ENCODE measurements at regions not wholly inside any gene's neighbourhood (a gene's known extent, or its start where the extent isn't known, plus 50 kb on each side); places are given as distances from the start of the nearest gene placed in this dataset.
A peak's percentile ranks its signal among the peaks of the same experiment; 100 is the strongest.

- Histone ChIP-seq H3K27ac (no peak overlapping the region), H3K4me3 (no peak overlapping the region)
These were observed 1825.1 kb upstream of the IGFBP7 start for GRCh38 chr4:58935332-58935731.

DNA sequence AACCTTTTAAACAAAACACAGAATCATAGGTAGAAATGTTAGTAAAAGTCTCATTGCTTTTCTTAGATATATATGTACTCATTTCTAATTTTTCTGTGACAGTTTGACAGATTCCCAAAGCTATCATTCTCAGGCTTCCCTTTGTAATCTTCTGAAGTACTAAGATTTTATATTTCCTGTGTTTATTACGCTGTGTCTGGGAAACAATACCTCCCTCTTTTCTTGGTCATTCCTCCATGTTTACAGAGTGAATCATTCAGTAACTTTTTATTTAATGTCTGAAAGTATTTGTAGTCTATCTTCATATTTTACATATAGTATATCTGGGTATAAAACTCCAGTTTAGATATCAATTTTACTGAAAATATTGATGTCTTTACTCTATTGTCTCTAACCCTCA is 1826.3 kb upstream of the IGFBP7 start:
- no peak overlapping the region for H3K4me3 ChIP-seq
- no peak overlapping the region for H3K27ac ChIP-seq

DNA sequence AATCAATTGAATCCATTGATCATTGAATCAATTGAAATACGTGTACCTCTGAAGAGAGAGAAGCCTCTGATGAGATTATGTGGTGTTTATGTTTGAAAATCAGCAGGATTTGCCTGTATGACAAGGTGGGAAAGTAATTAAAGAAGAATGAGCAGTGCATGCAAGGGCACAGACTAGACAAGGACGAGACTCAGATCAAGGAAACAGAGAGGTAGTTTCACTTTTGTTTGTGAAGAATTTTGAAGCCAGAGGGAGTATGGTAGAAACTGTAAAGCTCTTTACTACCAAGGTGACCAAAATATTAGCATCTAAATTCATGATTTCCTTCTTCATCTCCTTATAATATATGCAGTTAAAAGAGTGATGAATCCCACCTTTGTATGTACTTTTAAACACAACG is 1830.0 kb upstream of the IGFBP7 start:
- H3K4me3 ChIP-seq: peak overlapping the region in 1 of 7 experiments; percentile 4
- no peak overlapping the region for H3K27ac ChIP-seq

- H3K4me3 ChIP-seq: no peak overlapping the region
- H3K27ac ChIP-seq: no peak overlapping the region
These were observed 1831.1 kb upstream of the IGFBP7 start for GRCh38 chr4:58941286-58941685.

DNA sequence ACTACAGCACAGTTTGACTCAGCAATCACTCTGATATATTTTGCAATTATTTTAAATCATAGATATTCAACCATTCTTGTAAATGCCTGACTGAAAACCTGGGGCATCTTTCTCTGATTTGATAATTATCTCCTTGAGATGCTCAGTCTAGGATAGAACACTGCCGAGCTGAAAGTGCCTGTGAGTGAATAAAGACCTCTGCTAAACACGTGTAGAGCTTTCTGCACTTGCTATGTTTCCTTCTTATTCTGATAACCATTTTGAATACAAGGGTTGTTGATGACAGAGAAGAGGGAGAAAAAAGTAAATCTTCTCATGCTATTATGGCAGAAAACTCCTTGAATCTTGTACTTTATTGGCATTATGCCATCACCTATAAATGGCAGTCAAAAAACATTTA is 1843.4 kb upstream of the IGFBP7 start:
- Histone ChIP-seq H3K4me3 (no peak overlapping the region), H3K27ac (no peak overlapping the region)

DNA sequence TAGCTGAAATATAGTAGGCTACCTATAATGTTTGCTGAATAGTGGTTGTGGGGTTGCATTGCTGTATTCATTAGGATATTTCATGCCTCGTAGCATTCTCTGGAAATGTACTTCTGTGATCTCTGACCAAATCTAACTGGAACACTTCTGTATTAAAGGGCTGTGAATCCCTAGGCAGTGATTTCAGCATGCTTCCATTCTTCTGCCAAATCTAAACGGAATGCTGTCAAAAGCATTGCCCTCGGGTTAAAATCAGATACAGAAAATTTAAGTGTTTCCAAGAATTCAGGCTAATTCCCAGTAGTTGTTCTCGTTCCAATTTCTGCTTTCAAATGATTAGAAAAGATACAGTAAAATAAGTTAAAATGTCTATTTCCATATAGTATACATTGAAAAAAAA is 1847.5 kb upstream of the IGFBP7 start:
- H3K4me3 ChIP-seq: no peak overlapping the region
- no peak overlapping the region for H3K27ac ChIP-seq

DNA sequence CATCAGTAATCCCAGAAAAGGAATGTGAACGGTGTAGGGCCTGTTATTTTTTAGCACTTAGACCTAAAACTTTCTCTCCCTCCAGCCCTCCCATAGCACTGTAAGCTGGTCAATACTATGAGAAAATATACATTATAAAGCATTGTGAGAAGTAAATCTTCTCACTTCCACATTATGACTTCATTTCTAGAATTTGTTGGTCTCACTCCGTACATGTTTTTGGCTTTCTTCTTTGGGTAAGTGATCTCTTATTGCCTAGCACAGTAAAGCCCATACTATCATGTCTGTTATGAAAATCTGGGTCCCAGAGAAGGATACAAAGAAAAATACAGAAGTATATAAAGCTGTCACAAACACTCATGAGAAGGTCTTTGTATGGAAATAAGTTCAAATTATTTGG is 1851.1 kb upstream of the IGFBP7 start:
- no peak overlapping the region for H3K27ac ChIP-seq
- no peak overlapping the region for H3K4me3 ChIP-seq

- no peak overlapping the region for H3K4me3 ChIP-seq
- no peak overlapping the region for H3K27ac ChIP-seq
These were observed 1851.7 kb upstream of the IGFBP7 start for GRCh38 chr4:58961925-58962324.

DNA sequence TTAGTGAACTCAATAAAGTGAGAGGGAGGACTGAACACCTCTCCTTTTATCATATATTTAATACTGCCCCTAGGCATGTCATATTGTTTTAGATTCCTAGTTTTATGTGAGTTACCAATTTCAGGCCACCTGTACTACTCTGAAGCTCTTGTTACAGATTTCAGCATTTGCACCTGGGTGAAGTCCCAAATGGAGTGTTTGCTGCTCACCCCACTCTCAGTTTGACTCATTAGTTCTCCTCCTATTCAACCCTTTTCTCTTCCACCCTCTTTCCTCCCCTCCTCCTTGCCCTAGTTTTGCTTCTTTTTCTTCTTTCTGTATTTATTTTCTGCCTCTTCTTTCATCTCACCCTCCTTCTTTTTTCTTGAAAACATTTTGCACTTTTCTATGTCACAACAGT is 1852.2 kb upstream of the IGFBP7 start:
- no peak overlapping the region for H3K27ac ChIP-seq

DNA sequence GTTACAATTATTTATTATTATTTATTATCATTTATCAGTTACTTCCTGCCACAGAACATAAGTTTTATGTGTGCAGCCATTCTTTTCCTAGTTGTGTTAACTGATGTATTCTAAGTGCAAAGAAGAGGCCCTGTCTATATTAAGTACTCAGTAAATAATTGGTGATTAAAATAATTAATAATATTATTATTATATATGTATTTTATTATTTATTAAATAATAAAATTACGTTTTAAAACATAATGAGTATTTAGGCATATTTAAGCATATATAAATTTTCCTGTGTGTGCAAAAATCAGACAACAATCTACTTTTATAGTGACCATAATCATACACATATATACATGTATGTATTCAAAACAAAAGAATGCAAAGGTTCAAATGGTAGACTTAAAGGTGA is 1871.6 kb upstream of the IGFBP7 start:
- Histone ChIP-seq H3K27ac (no peak overlapping the region), H3K4me3 (no peak overlapping the region)

More for the DNA sequence above, 1852.2 kb upstream of the IGFBP7 start:
- no peak overlapping the region for H3K4me3 ChIP-seq

DNA sequence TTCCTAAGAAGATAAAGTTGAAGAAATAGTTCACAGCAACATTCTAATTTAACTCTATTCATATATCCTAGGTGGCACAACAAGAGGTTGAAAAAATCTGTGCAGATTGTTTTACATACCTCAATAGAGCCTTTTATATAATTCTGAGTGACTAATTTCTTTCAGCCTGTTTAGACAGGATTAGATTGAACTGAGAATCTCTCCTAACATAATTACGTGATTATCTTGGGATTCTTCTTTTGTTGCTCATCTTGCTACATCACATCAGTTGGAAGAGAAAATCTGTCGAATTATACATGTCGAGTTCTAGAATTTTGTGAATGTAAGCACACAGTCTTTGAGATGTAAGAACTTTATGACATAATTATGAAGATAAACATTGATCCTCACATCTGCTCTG is 1873.7 kb upstream of the IGFBP7 start:
- Histone ChIP-seq H3K27ac (no peak overlapping the region), H3K4me3 (no peak overlapping the region)

DNA sequence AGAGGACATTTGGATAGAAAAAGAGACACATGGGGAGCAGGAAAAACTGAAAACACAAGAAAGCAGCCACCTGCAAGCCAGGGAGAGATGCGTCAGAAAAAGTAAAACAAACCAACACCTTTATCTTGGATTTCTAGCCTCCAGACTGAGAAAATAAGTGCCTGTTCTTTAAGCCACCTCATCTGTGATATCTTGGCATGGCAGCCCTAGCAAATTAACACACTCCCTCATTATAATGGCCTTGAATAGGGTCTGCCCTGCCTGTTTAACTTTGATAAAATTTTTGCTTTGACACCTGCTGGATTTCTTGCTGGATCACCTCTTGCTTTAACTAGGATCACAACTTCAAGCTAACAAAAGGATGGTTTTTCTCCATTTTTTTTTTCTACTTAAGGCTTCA is 1892.0 kb upstream of the IGFBP7 start:
- H3K27ac ChIP-seq: no peak overlapping the region

GRCh38 chr4:59024257-59024656 is 1914.1 kb upstream of the IGFBP7 start:
- Histone ChIP-seq H3K27ac (no peak overlapping the region), H3K4me3 (no peak overlapping the region)

More for the DNA sequence above, 1892.0 kb upstream of the IGFBP7 start:
- no peak overlapping the region for H3K4me3 ChIP-seq

GRCh38 chr4:59037812-59038211 is 1927.6 kb upstream of the IGFBP7 start:
- no peak overlapping the region for H3K27ac ChIP-seq

DNA sequence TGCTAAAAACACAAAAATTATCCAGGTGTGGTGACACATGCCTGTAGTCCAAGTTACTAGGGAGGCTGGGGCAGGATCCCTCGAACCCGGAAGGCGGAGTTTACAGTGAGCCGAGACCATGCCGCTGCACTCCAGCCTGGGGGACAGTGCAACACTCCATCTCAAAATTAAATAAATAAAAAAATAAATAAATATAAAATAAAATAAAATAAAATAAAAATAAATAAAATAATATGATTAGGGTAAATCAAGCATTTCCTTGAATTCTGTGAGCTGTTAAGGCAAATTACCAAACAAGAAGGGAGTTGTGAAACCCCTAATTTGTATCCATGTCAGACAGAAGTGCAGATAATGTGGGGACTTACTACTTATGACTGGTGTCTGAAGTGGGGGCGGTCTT is 1928.9 kb upstream of the IGFBP7 start:
- H3K4me3 ChIP-seq: no peak overlapping the region

More at GRCh38 chr4:59037812-59038211, 1927.6 kb upstream of the IGFBP7 start:
- no peak overlapping the region for H3K4me3 ChIP-seq

GRCh38 chr4:59044286-59044900 is 1934.2 kb upstream of the IGFBP7 start:
- no peak overlapping the region for H3K27ac ChIP-seq
- H3K4me3 ChIP-seq: no peak overlapping the region

More for the DNA sequence above, 1928.9 kb upstream of the IGFBP7 start:
- H3K27ac ChIP-seq: no peak overlapping the region

GRCh38 chr4:59054086-59054485 is 1943.9 kb upstream of the IGFBP7 start:
- no peak overlapping the region for H3K4me3 ChIP-seq
- no peak overlapping the region for H3K27ac ChIP-seq

GRCh38 chr4:59057804-59058203 is 1947.6 kb upstream of the IGFBP7 start:
- H3K4me3 ChIP-seq: no peak overlapping the region

GRCh38 chr4:59058543-59058942 is 1948.4 kb upstream of the IGFBP7 start:
- Histone ChIP-seq H3K4me3 (no peak overlapping the region), H3K27ac (no peak overlapping the region)

More at GRCh38 chr4:59057804-59058203, 1947.6 kb upstream of the IGFBP7 start:
- no peak overlapping the region for H3K27ac ChIP-seq

DNA sequence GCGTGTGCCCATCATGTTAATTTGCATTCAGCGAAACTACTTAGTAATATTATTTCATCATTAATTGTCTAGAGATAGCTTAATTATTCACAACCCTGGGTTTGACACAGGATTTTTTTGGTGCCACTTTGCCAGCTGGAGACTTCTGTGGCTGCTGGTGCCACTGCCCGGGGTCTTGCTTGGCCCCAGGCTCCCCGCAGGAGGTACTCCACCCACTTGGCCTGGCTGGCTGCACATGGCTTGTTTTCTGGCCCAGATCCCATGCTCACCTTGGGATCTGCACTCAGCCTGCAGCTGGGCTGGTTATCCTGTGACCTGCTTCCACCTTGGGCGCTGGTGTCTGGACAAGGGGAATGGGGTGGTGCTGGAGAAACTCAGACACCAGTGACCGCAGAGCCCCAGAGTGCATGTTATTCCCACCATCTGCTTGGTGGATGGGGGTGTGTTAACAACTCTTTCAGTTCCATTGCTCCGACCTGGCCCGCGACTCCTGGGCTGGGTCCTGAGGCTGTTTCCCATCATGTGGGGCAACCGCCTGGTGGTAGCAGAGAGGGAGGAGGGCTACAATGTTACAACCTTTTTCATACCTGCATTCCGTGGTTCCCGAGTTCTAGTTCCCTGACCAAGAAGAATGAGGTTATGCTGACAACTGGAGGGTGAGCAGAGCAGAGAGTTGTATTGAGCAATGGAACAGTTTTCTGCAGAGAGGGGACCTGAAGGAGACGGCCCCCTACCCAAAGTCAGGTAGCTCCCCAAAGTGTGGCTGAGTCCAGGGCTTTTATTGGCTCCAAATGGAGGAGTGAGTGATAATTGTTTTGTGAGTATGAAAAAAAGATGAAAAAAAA is 1950.0 kb upstream of the IGFBP7 start:
- H3K27ac ChIP-seq: no peak overlapping the region
- no peak overlapping the region for H3K4me3 ChIP-seq

DNA sequence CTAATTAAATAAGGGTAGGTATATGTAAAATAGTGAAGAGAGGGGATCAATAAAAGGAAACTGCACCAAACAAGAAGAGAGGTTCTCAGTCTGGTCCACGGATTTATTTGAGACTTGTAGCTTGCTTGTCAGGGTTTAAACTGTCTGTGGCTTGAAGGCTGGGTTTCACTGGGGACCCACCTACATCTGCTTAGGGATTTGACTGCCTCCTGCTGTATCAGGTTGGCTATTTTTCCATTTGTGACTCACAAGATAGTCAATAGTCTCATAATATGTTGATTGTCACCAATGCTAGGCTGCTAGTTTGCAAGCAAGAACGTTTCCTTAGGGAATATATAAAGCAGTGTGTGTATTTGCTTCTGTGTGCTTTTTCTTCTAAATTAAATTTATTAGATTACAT is 1950.7 kb upstream of the IGFBP7 start:
- Histone ChIP-seq H3K27ac (no peak overlapping the region), H3K4me3 (no peak overlapping the region)

All from skin epidermis (tissue), 12 donors.